22Rv1 (cell line): ENCODE measurements at regions not wholly inside any gene's neighbourhood (a gene's known extent, or its start where the extent isn't known, plus 50 kb on each side); places are given as distances from the start of the nearest gene placed in this dataset.

Experiments
- CTCF ChIP-seq: fragments of 450-650 bp; IDR thresholded peaks from 2 replicates; pipeline ENCODE4 v1.5.1; 2017; ENCODE audit warnings: mild to moderate bottlenecking
- ZFX ChIP-seq: fragments of 450-650 bp; IDR thresholded peaks from 2 replicates; pipeline ENCODE4 v1.6.1; 2017; ENCODE audit warnings: antibody characterized with exemption, borderline replicate concordance

- TF ChIP-seq CTCF (no peak), ZFX (no peak)
These were observed 174.1 kb downstream of the CDH26 start for GRCh38 chr20:60132162-60132826.
